ENCODE measurements at regions not wholly inside any gene's neighbourhood (a gene's known extent, or its start where the extent isn't known, plus 50 kb on each side); places are given as distances from the start of the nearest gene placed in this dataset.
A peak's percentile ranks its signal among the peaks of the same experiment; 100 is the strongest.
"Not testable (repeated sequence)": the region's sequence is repeated elsewhere in the genome, so short reads cannot be mapped to it uniquely, and the experiment has no call there.

DNA sequence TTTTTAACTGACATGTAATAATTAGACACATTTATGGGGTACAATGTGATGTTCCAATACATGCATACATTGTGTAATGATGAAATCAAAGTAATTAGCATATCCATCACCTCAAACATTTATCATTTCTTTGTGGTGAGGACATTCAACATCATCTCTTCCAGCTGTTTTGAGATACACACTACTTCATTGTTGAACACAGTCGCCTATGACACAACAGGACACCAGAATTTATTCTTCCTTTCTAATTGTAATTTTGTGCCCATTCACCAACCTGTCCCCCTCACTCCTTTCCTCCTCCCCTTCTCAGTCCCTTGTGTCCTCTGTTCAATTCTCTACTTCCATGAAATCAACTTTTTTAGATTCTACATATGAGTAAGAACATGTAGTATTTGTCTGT lies 113.4 kb upstream of the CBLB start:
- DNase-seq = no peak

DNA sequence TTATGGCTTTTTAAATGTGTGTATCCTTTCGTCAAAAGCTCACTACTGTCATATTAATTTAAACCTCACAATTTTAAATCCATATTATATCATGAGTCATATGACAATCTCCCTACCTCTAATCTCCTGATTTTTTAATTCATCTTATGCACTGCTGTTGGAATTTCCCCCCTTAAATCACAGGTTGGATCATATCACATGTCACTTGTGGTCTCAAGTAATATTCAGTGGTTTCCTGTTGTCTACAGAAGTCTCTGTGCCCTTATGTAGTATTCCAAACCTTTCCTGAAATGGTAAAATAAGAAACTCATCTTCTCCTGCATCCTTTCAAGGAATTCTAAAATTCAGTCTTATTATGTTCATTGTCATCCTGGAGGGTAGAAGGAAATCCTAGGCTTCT lies 116.0 kb upstream of the CBLB start:
- no peak for DNase-seq

DNA sequence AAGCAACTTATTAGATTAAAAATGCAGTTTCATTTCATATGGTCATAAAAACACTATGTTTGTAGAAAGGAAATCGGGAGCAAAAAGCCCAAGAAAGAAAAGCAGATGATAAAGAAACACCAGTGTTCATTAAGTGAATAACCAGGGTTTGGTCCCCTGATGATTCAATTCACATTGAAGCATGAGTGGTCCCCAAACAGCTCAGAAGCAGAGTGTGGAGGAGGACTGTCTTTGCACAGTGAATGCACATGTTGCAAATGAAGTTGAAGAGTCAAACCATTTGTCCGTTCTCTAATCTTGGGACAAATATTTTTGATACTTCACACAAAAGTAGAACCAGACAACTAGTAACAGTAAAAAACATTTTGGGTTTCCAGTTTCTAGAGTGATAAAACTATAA lies 117.5 kb upstream of the CBLB start:
- DNase-seq = not testable (repeated sequence)

DNA sequence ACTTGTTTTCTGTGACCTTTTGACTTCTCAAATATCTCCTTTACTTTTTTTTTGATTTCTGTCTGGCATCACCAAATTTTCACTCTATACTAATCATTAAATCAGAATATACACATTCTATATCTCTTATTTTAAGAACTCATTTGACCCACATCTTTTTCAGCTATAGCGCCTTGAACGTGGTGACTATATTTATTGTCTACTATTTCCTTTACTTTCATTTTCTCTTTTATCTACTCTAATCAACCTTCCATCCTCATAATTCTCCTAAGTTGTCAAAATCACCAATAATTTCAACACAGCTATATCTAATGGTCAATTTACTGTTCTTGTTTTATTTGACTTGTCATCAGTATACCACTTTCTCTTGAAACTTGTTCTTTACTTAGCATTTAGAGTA lies 119.0 kb upstream of the CBLB start:
- no peak for DNase-seq

DNA sequence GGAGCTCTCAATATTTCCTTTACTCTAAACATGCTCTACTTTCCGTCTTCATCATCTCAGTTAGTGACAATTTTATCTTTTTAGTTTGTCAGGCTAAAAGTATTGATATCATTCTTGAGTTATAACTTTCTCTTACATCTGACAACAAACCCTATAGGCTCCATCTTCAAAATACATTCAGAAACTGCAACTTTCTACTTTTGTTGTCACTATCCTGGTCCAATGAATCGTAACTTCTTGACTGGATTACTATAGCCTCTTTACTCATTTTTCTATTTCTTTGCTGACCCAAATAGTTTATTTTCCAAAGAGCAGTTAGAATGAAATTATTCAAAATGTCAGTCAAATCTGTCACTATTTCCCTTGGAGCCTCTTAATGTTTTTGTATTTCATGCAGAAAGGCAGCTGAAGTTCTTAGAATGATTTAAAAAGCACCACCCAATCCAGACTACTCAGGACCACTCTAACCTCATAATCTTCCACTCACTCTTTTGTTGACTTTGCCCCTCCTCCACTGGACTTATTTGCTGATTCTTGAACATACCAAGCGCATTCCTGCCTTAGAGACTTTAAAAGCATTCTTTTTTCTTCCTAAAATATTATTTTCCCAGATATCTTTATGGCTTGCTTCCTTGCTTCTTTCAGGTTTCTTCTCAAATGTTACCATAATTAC lies 119.9 kb upstream of the CBLB start:
- no peak for DNase-seq

DNA sequence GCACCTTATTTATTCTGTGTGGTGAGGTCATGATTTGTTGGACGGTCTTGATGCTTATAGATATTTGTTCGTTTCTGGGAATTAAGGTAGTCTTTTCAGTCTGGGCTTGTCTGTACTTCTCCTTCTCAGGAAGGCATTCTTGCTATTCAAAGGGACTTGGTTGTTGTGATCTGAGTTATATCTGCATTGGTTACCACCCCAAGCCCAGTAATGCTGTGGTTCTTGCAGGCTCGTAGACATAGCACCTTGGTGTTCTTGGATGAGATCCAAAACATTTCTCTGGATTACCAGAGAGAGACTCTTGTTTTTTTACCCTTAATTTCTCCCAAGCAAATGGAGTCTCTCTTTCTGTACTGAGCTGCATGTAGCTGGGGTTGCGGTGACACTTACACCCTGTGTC lies 128.0 kb upstream of the CBLB start:
- no peak for DNase-seq

DNA sequence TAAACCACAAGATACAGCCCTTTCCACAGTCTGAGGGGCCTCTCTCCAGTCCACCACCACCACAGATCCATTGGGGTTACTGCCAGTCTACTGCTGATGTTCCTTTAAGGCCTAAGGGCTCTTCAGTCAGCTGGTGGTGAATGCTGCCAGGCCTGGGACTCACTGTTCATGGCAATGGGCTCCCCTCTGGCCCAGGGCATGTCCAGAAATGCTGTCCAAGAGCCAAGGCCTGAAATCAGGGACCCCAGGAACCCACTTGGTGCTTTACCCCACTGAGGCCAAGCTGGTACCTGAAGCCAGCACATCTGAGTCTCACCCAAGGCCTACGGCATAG lies 128.6 kb upstream of the CBLB start:
- DNase-seq = no peak

DNA sequence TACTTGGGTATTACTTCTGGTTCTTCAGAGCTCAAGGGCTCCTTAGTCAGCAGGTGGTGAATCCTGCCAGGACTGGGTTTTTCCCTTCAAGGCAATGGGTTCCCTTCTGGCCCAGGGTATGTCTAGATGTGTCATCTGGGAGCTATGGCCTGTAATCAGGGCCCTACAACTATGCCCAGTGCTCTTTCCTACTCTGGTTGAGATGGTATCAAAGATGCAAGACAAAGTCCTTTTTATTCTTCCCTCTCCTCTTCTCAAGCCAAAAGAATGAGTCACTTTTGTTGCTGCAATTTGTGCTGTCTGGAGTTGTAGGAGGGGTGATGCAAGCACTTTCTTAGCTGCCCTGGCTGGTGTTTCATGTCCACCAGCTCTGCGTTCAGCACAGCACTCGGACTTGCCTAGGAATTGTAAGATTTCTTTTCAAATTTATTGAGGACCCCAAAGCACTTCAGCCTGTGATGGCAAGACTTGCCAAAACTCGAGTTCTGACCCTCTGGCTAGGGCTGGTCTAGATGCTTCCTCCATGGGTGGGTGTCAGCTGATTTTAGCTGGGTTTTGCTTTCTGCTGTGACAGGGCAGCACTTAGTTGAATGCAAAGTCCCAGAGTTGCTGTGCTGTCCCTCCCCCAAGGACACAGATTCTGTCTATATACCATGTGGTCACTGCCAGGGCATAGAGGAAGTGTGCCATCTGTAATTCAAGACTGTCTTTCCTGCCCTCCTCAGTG lies 129.2 kb upstream of the CBLB start:
- no peak for DNase-seq

DNA sequence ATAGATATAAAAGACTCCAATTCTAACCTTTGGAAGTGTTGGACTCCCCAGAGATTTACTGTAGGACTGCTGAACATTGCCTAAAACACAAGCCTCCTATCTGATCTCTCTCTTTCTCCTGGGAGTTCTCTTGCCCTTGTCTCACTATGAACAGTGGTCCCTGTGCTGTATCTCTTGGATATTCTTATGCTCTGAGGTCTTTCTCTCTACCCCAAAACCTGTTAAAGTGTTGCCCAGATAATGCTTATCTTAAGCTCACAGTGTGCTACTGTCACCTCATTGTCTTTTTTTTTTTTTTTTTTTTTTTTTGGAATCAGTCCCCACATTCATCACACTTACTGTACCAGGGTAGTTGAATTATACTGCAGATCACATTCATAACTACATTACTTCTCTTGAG lies 131.0 kb upstream of the CBLB start:
- DNase-seq = no peak

DNA sequence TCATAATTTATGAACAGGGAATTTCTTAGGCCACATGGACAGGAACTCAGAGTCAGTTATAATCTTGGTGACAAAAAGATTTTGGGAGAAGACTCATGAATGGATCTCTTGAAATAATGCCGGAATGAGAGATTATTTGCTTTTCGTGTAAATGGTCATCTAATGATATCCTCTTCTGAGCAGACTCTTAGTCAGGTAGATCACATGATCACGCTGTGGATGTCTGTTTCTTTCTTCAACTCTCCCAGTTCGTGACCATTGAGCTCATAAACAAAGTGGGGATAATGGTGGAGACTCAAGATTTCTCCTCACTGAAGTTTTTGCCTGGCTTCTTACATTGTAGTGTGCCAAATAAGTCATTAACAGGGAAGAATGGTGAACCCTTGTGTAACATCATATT lies 133.1 kb upstream of the CBLB start:
- DNase-seq = no peak

DNA sequence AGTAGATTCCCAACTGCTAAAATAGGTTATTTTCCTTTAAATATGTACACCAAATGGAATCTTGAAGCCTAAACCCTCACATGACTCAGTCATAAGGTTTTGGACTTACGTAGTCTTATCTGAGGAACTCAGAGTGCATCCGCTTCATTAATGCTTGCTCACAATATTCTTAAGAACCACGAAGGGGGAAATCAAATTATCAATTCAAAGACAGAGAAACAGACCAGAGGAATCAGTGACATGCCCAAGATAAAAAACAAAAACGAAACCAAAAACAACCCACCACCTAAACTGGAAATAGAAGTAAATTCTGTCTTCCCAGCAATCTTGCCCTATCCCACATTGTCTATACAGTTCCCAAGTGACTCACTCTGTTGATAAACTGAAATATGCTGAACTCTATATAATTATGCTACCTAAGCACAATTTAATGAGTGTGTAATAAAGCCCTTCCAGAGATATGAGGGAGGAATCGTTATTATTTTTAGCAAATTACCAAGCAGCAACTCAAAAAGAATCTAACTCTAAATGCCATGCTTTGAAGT lies 135.4 kb upstream of the CBLB start:
- DNase-seq = no peak

DNA sequence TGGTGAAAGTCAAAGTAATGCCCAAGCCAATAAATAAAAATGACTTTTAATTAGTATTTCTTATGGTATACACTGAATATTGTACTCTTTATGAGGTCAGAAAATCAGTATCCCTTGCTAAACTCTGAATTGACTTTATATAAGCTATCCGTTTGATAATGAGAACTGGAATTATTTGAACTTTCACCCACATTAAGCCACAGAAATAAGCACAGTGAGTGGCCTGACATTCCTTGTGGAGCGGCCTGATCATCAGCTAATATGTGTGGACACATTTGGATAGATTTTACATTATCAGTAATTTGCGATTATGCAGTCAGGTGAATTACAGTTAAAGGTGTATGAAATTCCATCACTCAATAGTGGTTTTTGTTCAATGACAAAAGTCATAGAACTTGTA lies 136.0 kb upstream of the CBLB start:
- DNase-seq = no peak

DNA sequence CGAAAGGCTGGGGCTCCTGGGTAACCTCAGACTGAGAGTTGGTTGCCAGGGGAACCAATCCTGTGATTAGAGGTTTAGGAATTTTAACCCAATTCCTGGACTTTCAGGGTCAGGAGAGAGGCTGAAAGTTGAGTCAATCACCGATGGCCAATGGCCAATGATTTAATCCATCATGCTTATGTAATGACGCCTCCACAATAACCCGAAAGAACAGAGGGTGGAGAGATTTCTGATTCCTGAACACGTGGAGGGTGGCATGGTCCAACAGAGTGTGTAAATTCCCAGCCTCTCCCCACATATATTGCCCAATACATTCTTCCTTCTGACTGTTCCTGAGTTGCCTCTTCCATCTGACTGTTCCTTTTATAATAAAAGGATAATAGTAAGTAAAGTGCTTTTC lies 137.2 kb upstream of the CBLB start:
- DNase-seq = no peak

DNA sequence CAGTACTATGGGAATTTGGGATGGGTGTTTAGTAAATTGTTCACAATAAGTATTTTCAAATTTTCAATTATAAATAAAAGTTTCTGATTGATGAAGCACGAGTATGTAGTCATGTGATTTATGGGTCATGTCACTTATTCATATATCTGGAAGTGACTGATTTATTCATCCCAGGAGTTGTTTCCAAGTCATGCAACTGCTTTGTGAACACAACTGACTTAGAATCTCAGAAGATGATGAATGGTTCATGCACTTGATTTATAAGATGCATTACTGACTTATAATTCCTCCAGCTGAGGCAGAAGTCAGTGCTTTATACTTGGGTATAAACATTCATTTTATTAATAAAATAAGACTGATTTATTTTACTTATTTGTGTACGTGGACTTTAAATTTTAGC lies 137.8 kb upstream of the CBLB start:
- no peak for DNase-seq

DNA sequence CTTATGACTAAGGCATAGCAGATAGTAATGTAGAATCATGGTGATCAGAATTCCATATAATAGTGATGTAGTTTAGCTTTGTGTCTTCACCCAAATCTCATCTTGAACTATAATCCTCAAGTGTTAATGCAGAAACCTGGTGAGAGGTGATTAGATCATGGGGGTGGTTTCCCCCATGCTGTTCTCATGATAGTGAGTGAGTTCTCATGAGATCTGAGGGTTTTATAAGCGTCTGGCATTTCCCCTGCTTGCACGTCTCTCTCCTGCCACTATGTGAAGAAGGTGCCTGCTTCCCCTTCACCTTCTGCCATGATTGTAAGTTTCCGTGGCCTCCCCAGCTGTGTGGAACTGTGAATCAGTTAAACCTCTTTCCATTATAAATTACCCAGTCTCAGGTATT lies 138.7 kb upstream of the CBLB start:
- no peak for DNase-seq

DNA sequence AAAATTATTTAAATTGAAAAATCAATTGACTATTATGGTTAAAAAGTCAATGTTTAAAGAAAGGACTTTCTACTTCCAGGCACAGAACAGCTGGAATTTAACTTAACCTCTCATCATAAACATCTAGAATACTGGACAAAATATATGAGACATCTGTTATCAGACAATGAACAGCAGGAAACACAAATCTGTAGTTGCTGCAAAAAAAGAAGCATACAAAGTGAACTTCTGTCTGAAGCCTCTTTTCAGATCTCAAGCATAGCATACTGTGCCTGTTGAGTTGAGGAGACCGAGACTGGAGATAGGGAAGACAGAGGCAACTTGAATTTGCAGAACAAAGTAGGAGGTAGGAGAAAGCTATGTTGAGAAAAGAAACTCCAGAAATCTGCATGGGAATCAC lies 140.0 kb upstream of the CBLB start:
- DNase-seq = no peak

DNA sequence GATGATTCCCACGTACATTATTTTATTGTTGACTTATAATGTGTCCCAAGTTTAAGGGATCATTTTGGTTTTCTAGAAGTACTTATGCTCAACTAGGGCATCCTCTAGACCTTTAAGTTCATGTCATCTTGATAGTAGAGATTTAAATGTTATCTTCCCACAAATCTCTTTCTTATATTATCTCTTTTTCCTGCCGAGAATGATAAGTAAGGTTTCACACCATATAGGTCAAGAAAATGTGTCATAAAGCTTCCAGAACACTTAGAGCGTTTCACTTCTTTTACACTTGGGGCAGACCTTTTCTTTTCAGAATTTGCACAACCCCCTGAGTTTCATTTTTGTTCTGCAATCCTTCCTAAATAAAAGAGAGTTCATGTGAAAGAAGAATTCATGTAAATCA lies 142.0 kb upstream of the CBLB start:
- DNase-seq = no peak

DNA sequence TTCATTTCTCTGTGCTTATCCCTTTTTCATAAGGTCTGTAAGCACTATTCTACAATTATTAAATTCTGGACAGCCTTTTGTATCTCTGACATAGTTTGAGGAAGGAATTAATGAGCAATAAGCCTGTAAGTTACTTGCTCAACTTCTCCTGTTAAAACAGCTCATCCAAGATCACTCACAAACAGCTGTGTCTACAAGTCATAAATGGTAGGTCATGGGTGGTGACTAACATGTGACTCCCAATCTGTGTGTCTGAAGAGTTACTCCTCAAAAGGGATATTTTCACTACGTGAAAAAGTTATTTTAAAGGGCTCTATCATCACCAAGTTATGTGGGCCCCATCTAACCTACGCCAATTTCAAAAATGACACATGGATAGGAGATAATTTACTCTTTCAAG lies 145.2 kb upstream of the CBLB start:
- no peak for DNase-seq

DNA sequence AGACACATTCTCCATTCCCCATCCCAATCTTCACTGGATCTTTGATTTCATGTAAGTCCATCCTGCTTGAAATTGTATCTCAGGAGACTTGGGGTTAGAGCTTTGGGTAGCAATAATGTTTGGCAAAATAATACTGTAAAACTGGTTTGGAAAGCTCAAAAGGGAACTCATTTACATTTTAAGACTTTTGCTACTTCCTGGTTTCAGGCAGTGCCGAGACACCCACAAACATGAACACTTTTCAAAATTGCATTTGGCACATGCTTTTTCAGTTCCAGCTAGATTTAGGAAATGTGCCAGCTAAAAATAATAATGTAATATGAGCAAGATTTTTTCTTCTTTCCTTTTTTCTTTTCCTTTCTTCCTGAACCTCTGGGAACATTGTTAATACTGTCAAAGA lies 145.7 kb upstream of the CBLB start:
- DNase-seq = no peak

DNA sequence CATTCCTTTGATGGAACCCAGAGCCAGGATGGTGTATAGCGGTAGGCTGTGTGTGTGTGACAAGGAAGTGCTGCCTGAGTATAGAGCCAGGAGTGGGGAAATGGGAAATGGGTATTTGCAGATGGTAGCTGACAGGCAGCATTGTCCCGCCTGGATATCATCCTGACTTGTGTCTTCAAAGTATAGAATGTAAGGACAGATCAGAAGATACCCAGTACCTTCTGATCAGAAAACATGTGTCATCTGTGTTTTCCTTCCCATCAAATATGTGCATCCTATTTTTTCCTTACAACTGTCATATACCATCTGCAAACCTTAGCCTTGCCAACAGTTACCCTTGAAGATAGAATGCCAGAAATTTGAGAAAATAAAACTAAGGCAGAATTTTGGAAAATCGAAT lies 146.2 kb upstream of the CBLB start:
- no peak for DNase-seq

DNA sequence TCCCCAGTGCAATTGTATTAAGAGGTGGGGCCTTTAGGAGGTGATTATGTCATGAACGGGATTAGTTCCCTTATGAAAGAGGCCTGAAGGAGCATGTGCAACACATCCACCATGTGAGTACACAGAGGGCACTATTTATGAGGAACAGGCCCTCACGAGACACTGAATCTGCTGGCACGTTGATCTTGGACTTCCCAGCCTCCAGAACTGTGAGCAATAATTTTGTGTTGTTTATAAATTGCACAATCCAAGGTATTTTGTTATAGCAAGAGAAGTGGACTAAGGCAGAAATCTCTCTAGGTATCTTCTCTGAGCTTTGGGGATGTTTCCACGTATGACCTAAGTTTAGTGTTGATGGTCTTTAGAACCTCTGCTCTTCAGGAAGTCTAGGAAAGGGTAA lies 149.3 kb upstream of the CBLB start:
- DNase-seq = no peak

DNA sequence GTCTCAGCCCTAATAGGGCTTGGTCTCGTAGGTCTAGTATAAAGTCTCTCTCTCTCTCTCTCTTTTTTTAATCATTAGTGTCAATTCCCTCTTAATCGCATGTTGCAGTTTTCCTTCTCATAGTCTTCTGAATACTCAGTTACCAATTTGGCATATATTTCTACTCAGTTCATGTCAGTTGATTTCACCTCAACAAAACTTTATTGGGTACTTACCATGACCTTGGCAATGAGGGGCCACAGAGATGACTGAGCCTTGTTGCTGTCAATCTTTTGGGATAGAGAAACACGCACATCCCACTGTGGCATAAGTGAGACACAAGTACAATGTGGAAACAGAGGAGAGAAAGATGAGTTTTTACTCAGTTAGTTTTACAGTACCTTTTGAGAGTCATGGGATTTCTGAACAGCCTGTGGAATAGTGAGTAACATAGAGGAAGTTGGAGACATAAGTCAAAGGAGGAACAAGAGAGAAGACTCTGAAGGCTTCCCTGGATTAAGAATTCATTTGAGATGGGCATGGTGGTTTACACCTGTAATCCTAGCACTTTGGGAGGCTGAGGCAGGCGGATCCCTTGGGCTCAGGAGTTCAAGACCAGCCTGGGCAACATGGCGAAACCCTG lies 150.2 kb upstream of the CBLB start:
- DNase-seq = no peak

DNA sequence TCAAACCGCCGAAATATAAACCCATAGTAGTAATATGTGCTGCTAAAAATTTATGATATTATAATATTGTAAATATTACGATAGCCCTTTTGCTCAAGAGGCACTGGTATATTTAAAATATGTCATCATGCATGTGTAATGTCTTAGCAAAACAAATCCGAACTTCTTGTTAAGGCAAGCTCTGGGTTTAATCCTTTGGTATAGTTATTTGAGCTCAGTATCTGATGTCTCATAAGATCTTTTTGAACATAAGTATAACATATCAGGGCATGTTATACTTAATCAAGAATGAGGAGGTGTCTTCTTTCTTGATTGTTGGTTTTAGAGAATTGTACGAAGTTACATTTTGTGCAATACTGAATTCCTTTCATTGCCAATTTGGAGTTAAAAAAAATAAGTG lies 154.1 kb upstream of the CBLB start:
- no peak for DNase-seq

DNA sequence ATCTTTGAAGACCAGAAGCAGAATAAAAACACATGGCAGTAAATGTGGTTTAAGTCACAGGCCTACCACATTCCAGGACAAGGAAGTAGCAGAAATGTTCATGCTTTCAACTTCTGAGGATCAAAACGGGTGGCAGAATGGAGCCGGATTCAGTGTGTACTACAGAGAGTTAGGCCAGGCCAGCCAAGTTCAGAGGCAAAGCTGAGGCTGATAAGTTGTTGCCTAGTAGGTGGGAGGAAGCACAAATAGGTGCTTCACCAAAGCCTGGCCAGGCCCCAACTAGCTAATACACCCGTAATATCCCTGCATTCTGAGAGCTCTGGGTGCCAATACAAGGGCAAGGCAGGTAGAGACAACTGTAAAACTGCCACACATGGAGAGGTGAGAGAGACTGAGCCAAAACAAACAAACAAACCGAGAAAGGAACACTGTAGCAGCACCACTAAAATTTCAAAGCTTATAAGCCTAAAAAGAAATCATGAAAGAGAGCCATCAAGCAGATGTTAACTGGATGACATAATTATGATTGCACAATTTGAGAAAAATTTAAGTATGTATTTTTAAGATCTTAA lies 156.4 kb upstream of the CBLB start:
- DNase-seq = peak; percentile 96

Data from NCI-H2029 treated with DMSO at 0.1 percent for 48 hours (cell line).